ENCODE measurements at regions not wholly inside any gene's neighbourhood (a gene's known extent, or its start where the extent isn't known, plus 50 kb on each side); places are given as distances from the start of the nearest gene placed in this dataset.
"Not testable (repeated sequence)": the region's sequence is repeated elsewhere in the genome, so short reads cannot be mapped to it uniquely, and the experiment has no call there.

- TF ChIP-seq RELB (IDR thresholded peaks at IDR 0.05; ENCODE audit: low read depth) (no peak), SREBF1 (IDR thresholded peaks at IDR 0.05; ENCODE audit: low read length) (no peak), POLR2AphosphoS2 (IDR thresholded peaks at IDR 0.05; ENCODE audit: low read depth, low read length) (no peak), ZBTB11 (CRISPR knock-in tag; IDR thresholded peaks at IDR 0.05) (no peak)
Measured at GRCh38 chr6:14521141-14521540, 403.6 kb downstream of the CD83 start (continued).

- FAIRE-seq; SMC1A ChIA-PET (ENCODE audit: uncharacterized antibody, unreplicated experiment); H3K9ac ChIP-seq (ENCODE audit: control insufficient read depth, insufficient read depth, low read length); H3K27me3 ChIP-seq (replicated peaks in 1 of 2; ENCODE audit: control insufficient read depth in 2 of 2, insufficient read depth in 2 of 2, low read length in 1 of 2); POLR2A ChIA-PET; intact Hi-C loops (cut with micrococcal nuclease; ENCODE audit: unreplicated experiment); H3K4me2 ChIP-seq (ENCODE audit: control insufficient read depth, insufficient read depth); H3K4me3 ChIP-seq; H3K79me2 ChIP-seq (ENCODE audit: control insufficient read depth, insufficient read depth, low read length); in situ Hi-C loops (cut with MboI); H3K27ac ChIP-seq (ENCODE audit: control insufficient read depth, insufficient read depth); ATAC-seq; DNase-seq (ENCODE audit: low read depth, low spot score); RAD21 ChIA-PET (ENCODE audit: unreplicated experiment); H3K9me3 ChIP-seq (replicated peaks; ENCODE audit: control insufficient read depth, insufficient read depth, low read length); BruUV-seq (replicated peaks); H4K20me1 ChIP-seq (ENCODE audit: control insufficient read depth, insufficient read depth); CTCF ChIA-PET; H2AFZ ChIP-seq (ENCODE audit: control insufficient read depth, low read depth, low read length); H3K36me3 ChIP-seq (ENCODE audit: control insufficient read depth in 2 of 2, insufficient read depth in 2 of 2, low read length in 1 of 2); H3K4me1 ChIP-seq (ENCODE audit: control insufficient read depth, insufficient read depth, low read length): not testable (repeated sequence)
- 72% methylated on average over 11 of the region's 11 CpGs for WGBS (ENCODE audit: insufficient coverage, insufficient replicate concordance, low lambda C conversion rate, missing lambda C conversion rate)
Measured at GRCh38 chr6:14521861-14522260, 404.3 kb downstream of the CD83 start.

Measured in GM12878 (cell line).